Smooth muscle cell (in vitro differentiated cells): ENCODE measurements at regions not wholly inside any gene's neighbourhood (a gene's known extent, or its start where the extent isn't known, plus 50 kb on each side); places are given as distances from the start of the nearest gene placed in this dataset.

Source experiments
- DNase-seq: peaks from one replicate; lab custom pipeline; 2025; ENCODE audit not compliant: unreplicated experiment; lab: John Stamatoyannopoulos, UW
- H2AFZ ChIP-seq: fragments of 200-600 bp; sonication (generic); 2 replicates; pipeline ENCODE4 v1.6.0; 2016; ENCODE audit warnings: antibody characterized with exemption, low read depth, mild to moderate bottlenecking
- H3F3A ChIP-seq: fragments of 200-600 bp; sonication (generic); 2 replicates; pipeline ENCODE4 v1.6.0; 2017; ENCODE audit warnings: antibody characterized with exemption, low read depth
- H3K27ac ChIP-seq: fragments of 200-600 bp; sonication (generic); 2 replicates; pipeline ENCODE4 v1.5.1; 2016; ENCODE audit warnings: low read depth, mild to moderate bottlenecking
- H3K27me3 ChIP-seq: fragments of 200-600 bp; sonication (generic); 2 replicates; pipeline ENCODE4 v1.6.1; 2016; ENCODE audit warnings: low read depth, mild to moderate bottlenecking
- H3K36me3 ChIP-seq: fragments of 200-600 bp; sonication (generic); 2 replicates; pipeline ENCODE4 v1.5.1; 2016; ENCODE audit warnings: low read depth
- H3K4me1 ChIP-seq: fragments of 200-600 bp; sonication (generic); 2 replicates; pipeline ENCODE4 v1.5.1; 2016; ENCODE audit warnings: low read depth
- H3K4me2 ChIP-seq: fragments of 200-600 bp; sonication (generic); 2 replicates; pipeline ENCODE4 v1.6.0; 2016; ENCODE audit warnings: mild to moderate bottlenecking
- H3K4me3 ChIP-seq: fragments of 200-600 bp; sonication (generic); 2 replicates; pipeline ENCODE4 v1.5.1; 2016; ENCODE audit warnings: mild to moderate bottlenecking
- H3K79me2 ChIP-seq: fragments of 200-600 bp; sonication (generic); 2 replicates; pipeline ENCODE4 v1.6.0; 2016; ENCODE audit warnings: low read depth, mild to moderate bottlenecking
- H3K9ac ChIP-seq: fragments of 200-600 bp; sonication (generic); 2 replicates; pipeline ENCODE4 v1.6.0; 2016; ENCODE audit warnings: low read depth
- H3K9me3 ChIP-seq: fragments of 200-600 bp; sonication (generic); replicated peaks from 2 replicates; pipeline ENCODE4 v1.5.1; 2016; ENCODE audit warnings: low read depth
- H4K20me1 ChIP-seq: fragments of 200-600 bp; sonication (generic); 2 replicates; pipeline ENCODE4 v1.6.0; 2016; ENCODE audit warnings: low read depth
- CTCF ChIP-seq: fragments of 200-600 bp; sonication (generic); IDR thresholded peaks from 2 replicates; pipeline ENCODE4 v1.5.1; 2017; ENCODE audit warnings: borderline replicate concordance, mild to moderate bottlenecking, antibody characterized with exemption; ENCODE audit not compliant: insufficient read depth, poor library complexity, severe bottlenecking
- WGBS: methylation state at CpG from one replicate; pipeline ENCODE4 v1.1.7; 2016; ENCODE audit warnings: low lambda C conversion rate; 5-methylcytosine and 5-hydroxymethylcytosine counted together

GRCh38 chrX:9196961-9197640, 163.2 kb upstream of the FAM9B start:
- no peak overlapping the region for H2AFZ ChIP-seq
- H3K4me3 ChIP-seq, result no peak overlapping the region
- WGBS, result 61% methylated on average over 6 of the region's 6 CpGs
- no peak for TF ChIP-seq CTCF
- DNase-seq, result no peak
- no peak overlapping the region for H3K9ac ChIP-seq
- no peaks in the 10 kb centered on the region for H3K79me2 ChIP-seq
- no peaks in the 10 kb centered on the region for H3F3A ChIP-seq
- H4K20me1 ChIP-seq, result no peaks in the 10 kb centered on the region
- no peak overlapping the region for H3K27ac ChIP-seq
- no peaks in the 10 kb centered on the region for H3K4me1 ChIP-seq
- H3K27me3 ChIP-seq, result no peaks in the 10 kb centered on the region
- no peaks in the 10 kb centered on the region for H3K36me3 ChIP-seq
- H3K9me3 ChIP-seq, result no peaks in the 10 kb centered on the region
- no peak overlapping the region for H3K4me2 ChIP-seq

GRCh38 chrX:9204560-9204959, 170.6 kb upstream of the FAM9B start:
- H3K4me3 ChIP-seq, result no peak overlapping the region
- WGBS, result 40% methylated on average over 4 of the region's 4 CpGs
- H3K9ac ChIP-seq, result no peak overlapping the region
- H3K79me2 ChIP-seq, result no peaks in the 10 kb centered on the region
- H3K36me3 ChIP-seq, result no peaks in the 10 kb centered on the region
- no peak overlapping the region for H3K4me2 ChIP-seq
- no peak overlapping the region for H2AFZ ChIP-seq
- peaks cover 6% of the 10 kb centered on the region for H3K27me3 ChIP-seq
- H3K27ac ChIP-seq, result no peak overlapping the region
- H3F3A ChIP-seq, result no peaks in the 10 kb centered on the region
- no peaks in the 10 kb centered on the region for H4K20me1 ChIP-seq
- H3K9me3 ChIP-seq, result no peaks in the 10 kb centered on the region
- no peak for TF ChIP-seq CTCF
- no peaks in the 10 kb centered on the region for H3K4me1 ChIP-seq
- no peak for DNase-seq

GRCh38 chrX:9205599-9206223, 171.8 kb upstream of the FAM9B start:
- no peak for TF ChIP-seq CTCF
- Histone ChIP-seq H3K36me3 (no peaks in the 10 kb centered on the region), H3K9ac (no peak overlapping the region), H3K4me1 (no peaks in the 10 kb centered on the region), H3K4me3 (no peak overlapping the region), H3K79me2 (no peaks in the 10 kb centered on the region), H3F3A (no peaks in the 10 kb centered on the region), H3K27me3 (peaks cover 6% of the 10 kb centered on the region), H2AFZ (no peak overlapping the region), H4K20me1 (no peaks in the 10 kb centered on the region), H3K27ac (no peak overlapping the region), H3K9me3 (no peaks in the 10 kb centered on the region), H3K4me2 (no peak overlapping the region)
- WGBS, result 67% methylated on average over 8 of the region's 8 CpGs
- DNase-seq, result no peak

GRCh38 chrX:9207142-9207541, 173.2 kb upstream of the FAM9B start:
- H3K4me2 ChIP-seq, result peak overlapping the region; percentile 8
- no peaks in the 10 kb centered on the region for H4K20me1 ChIP-seq
- WGBS, result 58% methylated on average over 12 of the region's 12 CpGs
- no peaks in the 10 kb centered on the region for H3K36me3 ChIP-seq
- no peaks in the 10 kb centered on the region for H3K9me3 ChIP-seq
- TF ChIP-seq CTCF, result no peak
- H3K27ac ChIP-seq, result no peak overlapping the region
- no peak overlapping the region for H3K4me3 ChIP-seq
- no peaks in the 10 kb centered on the region for H3K4me1 ChIP-seq
- no peak overlapping the region for H2AFZ ChIP-seq
- H3F3A ChIP-seq, result no peaks in the 10 kb centered on the region
- no peak for DNase-seq
- no peak overlapping the region for H3K9ac ChIP-seq
- no peaks in the 10 kb centered on the region for H3K79me2 ChIP-seq
- peaks cover 6% of the 10 kb centered on the region for H3K27me3 ChIP-seq
